ENCODE measurements at regions not wholly inside any gene's neighbourhood (a gene's known extent, or its start where the extent isn't known, plus 50 kb on each side); places are given as distances from the start of the nearest gene placed in this dataset.

- Histone ChIP-seq H3K4me1 (no peaks in the 10 kb centered on the region), H3K9me3 (no peaks in the 10 kb centered on the region), H3K4me3 (replicated peaks in 1 of 3) (no peak overlapping the region), H3K36me3 (no peaks in the 10 kb centered on the region), H3K27me3 (no peaks in the 10 kb centered on the region), H3K27ac (no peak overlapping the region)
- no peak for DNase-seq
- TF ChIP-seq POLR2A (IDR thresholded peaks at IDR 0.05), result no peak
- TF ChIP-seq, protein P1, sequence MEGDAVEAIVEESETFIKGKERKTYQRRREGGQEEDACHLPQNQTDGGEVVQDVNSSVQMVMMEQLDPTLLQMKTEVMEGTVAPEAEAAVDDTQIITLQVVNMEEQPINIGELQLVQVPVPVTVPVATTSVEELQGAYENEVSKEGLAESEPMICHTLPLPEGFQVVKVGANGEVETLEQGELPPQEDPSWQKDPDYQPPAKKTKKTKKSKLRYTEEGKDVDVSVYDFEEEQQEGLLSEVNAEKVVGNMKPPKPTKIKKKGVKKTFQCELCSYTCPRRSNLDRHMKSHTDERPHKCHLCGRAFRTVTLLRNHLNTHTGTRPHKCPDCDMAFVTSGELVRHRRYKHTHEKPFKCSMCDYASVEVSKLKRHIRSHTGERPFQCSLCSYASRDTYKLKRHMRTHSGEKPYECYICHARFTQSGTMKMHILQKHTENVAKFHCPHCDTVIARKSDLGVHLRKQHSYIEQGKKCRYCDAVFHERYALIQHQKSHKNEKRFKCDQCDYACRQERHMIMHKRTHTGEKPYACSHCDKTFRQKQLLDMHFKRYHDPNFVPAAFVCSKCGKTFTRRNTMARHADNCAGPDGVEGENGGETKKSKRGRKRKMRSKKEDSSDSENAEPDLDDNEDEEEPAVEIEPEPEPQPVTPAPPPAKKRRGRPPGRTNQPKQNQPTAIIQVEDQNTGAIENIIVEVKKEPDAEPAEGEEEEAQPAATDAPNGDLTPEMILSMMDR (IDR thresholded peaks at IDR 0.05), result no peak
- intact Hi-C loops (cut with DNase I), result no loop called here
- 77 to 84% methylated on average over 3 of the region's 3 CpGs for WGBS, 2 donors
These were observed 91.3 kb upstream of the ABI1 start for GRCh38 chr10:26952094-26952493.

- DNase-seq, result no peak
- intact Hi-C loops (cut with DNase I), result no loop called here
- WGBS, 2 donors, result 86 to 93% methylated on average over 1 of the region's 1 CpG
- Histone ChIP-seq H3K9me3 (no peaks in the 10 kb centered on the region), H3K4me1 (no peaks in the 10 kb centered on the region), H3K27ac (no peak overlapping the region), H3K27me3 (no peaks in the 10 kb centered on the region), H3K36me3 (no peaks in the 10 kb centered on the region), H3K4me3 (replicated peaks in 1 of 3) (no peak overlapping the region)
- no peak for TF ChIP-seq POLR2A (IDR thresholded peaks at IDR 0.05)
- TF ChIP-seq, protein P1 (IDR thresholded peaks at IDR 0.05), result no peak
These were observed 90.9 kb upstream of the ABI1 start for GRCh38 chr10:26951650-26952049.

DNA sequence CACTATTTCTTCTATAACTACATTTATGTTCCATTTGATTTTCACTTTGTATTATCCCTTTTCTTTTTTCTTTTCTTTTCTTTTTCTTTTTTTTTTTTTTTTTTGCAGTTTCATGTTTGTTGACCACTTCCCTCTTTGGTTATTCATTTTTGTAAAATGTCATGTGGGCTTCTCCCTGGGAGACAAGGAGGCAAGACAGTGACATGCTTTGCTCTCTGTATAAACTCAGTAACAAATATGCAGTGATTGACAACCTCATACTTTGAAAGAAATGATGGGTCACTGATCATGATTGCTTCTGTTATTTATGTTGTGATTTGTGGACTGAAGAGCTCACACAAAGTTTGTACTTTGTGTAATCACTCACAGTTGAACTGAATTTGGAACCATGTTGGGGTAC lies 90.2 kb upstream of the ABI1 start:
- DNase-seq, result no peak
- TF ChIP-seq POLR2A (IDR thresholded peaks at IDR 0.05), result no peak
- TF ChIP-seq, protein P1 (IDR thresholded peaks at IDR 0.05), result no peak
- H3K27me3 ChIP-seq, result no peaks in the 10 kb centered on the region
- H3K4me1 ChIP-seq, result no peaks in the 10 kb centered on the region
- no peaks in the 10 kb centered on the region for H3K9me3 ChIP-seq
- H3K4me3 ChIP-seq (replicated peaks in 1 of 3), result no peak overlapping the region
- H3K36me3 ChIP-seq, result no peaks in the 10 kb centered on the region
- intact Hi-C loops (cut with DNase I), result no loop called here
- H3K27ac ChIP-seq, result no peak overlapping the region

DNA sequence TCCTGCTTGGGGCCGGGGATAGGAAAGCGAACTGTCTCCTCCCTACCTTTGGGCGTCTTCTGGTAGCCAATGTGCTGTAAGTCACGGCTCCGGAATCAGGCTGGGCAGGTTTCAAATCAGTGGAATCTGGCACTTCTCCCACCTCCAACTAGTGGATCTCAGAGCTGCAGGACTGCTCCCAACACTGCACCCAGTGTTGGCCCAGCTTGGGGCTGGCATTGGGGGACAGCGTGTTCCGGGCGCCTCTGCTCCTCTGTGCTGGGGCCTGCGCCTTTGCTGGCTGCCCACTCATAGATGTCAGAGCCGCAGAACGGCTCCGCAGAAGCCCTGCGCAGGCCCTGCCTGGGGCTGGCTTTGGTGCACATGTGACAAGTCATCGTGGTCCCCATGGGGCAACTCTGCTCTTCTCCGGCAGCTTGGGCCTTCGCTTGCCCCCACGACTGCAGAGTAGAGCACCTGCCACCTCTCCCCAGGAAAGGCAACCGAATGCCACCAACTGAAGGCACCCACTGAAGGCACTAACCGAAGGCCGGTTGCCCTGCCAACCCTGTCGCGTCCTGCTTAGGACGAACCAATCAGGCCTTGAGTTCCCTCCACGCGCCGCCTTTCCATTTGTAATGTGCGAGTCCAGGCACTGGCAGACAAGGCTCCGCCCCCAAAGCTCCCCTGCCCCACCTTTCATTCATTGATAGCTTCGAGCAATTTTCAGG lies 85.5 kb upstream of the ABI1 start:
- no peak for TF ChIP-seq POLR2A (IDR thresholded peaks at IDR 0.05)
- TF ChIP-seq, protein P1 (IDR thresholded peaks at IDR 0.05), result no peak
- no peaks in the 10 kb centered on the region for H3K36me3 ChIP-seq
- intact Hi-C loops (cut with DNase I), result no loop called here
- H3K4me1 ChIP-seq, result no peaks in the 10 kb centered on the region
- WGBS, 2 donors, result 44 to 65% methylated on average over 21 to 25 of the region's 29 CpGs
- H3K4me3 ChIP-seq (replicated peaks in 1 of 3), result no peak overlapping the region
- H3K9me3 ChIP-seq, result no peaks in the 10 kb centered on the region
- no peaks in the 10 kb centered on the region for H3K27me3 ChIP-seq
- H3K27ac ChIP-seq, result no peak overlapping the region
- peak in 1 of 2 donors; percentile 19 for DNase-seq

GRCh38 chr10:26944261-26944882 lies 83.6 kb upstream of the ABI1 start:
- Histone ChIP-seq H3K4me1 (no peaks in the 10 kb centered on the region), H3K36me3 (no peaks in the 10 kb centered on the region), H3K27ac (no peak overlapping the region), H3K27me3 (no peaks in the 10 kb centered on the region), H3K9me3 (no peaks in the 10 kb centered on the region), H3K4me3 (replicated peaks in 1 of 3) (no peak overlapping the region)
- 88 to 90% methylated on average over 15 to 18 of the region's 18 CpGs for WGBS, 2 donors
- DNase-seq, result no peak
- intact Hi-C loops (cut with DNase I), result no loop called here
- TF ChIP-seq, protein P1 (IDR thresholded peaks at IDR 0.05), result no peak
- TF ChIP-seq POLR2A (IDR thresholded peaks at IDR 0.05), result no peak

Data from thyroid gland (tissue), 4 donors.